Stimulated activated CD8-positive, alpha-beta memory T cell treated with anti-CD3 and anti-CD28 coated beads, Interleukin-4, amount 100 ng/mL, for 48 hours (primary cell): ENCODE measurements at regions not wholly inside any gene's neighbourhood (a gene's known extent, or its start where the extent isn't known, plus 50 kb on each side); places are given as distances from the start of the nearest gene placed in this dataset.
"Not testable (repeated sequence)": the region's sequence is repeated elsewhere in the genome, so short reads cannot be mapped to it uniquely, and the experiment has no call there.

ENCODE experiments used
- DNase-seq: peaks from one replicate; pipeline ENCODE4 v3.0.0-alpha.2; 2020

- DNase-seq, result not testable (repeated sequence)
These were observed 246.7 kb upstream of the TP53TG3C start for GRCh38 chr16:32947336-32947735.

DNA sequence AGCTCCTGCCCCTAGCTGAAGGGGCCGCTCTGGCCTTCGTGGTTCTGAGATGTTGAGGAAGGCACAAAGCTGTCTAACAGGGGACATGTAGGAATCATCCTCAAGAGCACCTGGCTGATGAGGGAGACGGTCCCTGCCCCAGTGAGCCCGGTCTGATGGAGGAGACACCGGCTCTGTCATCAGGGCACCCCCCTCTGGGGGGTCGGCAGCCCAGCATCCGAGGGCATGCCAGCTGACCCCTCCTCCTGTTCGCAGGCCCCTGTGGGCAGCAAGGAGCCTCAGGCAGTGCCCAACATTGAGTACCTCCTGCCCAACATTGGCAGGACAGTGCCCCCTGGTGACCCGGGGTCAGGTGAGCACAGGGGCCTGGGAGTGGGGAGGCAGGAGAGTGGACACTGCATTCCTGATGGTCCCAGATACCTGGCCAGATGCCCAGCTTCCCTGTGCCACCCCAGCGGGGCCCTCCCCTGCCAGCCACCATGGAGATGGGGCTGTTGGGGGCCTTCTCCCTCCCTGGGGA, 247.9 kb upstream of the TP53TG3C start:
- not testable (repeated sequence) for DNase-seq

DNA sequence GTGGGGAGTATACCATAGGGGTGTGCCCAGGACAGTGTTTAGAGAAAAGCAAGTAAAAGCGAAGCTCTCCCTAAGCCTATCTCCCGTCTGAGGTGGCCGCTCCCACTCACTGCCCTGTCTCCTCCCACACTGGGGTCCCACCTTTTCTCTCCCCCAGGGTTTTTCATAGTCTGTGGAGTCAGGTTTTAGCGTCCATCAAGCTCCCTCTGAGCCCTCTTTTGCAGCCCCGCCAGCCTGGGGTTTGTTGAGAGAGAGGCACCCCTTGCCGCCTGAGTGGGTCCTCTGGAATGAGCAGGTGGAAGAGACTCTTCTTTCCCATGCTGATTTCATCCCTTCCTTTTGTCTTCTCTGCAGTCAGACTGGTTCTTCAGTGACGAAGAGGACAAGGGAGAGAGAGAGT, 248.7 kb upstream of the TP53TG3C start:
- not testable (repeated sequence) for DNase-seq

- DNase-seq, result not testable (repeated sequence)
These were observed 254.2 kb upstream of the TP53TG3C start for GRCh38 chr16:32939845-32940244.

DNA sequence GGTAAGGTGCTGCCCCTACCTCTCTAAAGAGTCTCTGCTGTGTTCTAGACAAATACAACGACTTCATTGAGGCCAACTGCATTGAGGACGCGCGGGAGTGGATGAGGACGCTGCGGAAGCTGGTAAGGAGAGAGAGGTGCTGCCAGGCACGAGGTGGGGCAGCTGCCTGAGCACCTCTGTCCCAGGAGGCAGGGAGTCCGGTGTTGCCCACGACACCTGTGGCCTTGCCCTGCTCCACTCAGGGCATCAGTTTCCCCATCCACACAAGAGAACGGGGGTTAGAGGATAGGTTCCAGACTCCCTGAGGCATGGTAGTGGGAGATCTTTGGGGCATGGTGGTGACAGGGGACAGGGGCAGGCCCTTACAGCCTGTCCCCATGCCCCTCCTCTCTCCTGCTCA, 256.1 kb upstream of the TP53TG3C start:
- DNase-seq, result not testable (repeated sequence)

DNA sequence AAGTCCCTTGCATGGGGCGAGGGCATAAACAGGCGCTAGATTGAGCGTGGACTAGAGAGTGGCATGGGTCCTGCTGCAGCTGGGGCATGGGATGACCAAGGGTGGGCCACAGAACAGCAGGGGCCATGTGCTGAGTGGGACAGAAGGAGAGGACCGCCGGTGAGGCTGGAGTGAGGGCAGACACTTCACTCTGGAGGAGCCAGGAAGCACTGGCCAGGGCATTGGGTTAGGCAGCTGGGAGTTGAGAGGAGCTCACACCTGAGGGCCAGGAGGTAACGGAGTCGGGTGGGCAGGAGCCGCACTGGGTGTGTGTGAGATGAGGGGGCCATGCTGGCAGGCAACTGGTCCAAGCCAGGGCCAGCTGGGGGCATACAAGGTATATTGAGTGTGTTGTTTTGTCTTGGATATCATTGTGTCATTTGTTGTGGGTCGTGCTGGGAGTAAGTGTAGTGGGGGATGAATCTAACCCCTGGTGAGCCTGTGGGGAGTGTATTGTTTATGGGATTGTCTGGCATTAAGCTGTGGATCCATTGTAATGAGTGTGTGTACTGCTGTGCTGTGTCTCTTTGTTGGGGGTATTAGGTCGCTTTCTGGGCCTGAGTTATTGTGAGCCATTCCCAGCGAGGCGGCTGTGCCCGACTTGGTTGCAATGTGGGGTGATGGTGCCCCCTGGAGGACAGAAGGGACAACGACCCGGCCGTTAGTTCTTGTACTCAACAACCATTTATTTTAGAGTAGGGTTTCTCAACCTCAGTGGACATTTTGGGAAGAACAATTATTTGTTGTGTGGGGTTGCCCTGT, 256.5 kb upstream of the TP53TG3 start:
- DNase-seq, result peak; percentile 41

GRCh38 chr16:32925192-32925591, 249.2 kb upstream of the TP53TG3 start:
- not testable (repeated sequence) for DNase-seq

DNA sequence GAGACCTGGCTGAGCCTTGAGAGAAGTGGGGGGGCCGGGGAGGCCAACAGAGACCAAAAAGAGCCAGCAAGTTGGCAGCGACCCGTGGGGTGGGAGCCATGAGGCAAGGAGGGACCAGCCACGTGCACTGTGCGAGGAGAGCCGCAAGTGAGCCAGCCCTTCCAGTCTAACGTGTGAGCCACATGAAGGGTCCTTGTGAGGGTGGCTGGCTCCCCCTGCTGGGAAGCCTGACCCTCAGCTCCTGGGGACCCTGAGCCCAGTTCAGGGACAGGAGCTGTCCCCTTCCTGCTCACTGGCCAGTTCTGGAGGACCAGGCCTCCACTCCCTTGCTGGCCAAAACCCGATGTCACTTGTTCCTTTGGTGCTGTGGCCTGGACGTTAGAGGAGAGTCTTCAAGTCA, 246.6 kb upstream of the TP53TG3 start:
- not testable (repeated sequence) for DNase-seq

- not testable (repeated sequence) for DNase-seq
These were observed 239.4 kb upstream of the TP53TG3 start for GRCh38 chr16:32915346-32915745.

- peak; percentile 82 for DNase-seq
These were observed 221.8 kb upstream of the TP53TG3 start for GRCh38 chr16:32897782-32898181.

- DNase-seq, result not testable (repeated sequence)
These were observed 209.4 kb upstream of the TP53TG3 start for GRCh38 chr16:32885392-32885791.

DNA sequence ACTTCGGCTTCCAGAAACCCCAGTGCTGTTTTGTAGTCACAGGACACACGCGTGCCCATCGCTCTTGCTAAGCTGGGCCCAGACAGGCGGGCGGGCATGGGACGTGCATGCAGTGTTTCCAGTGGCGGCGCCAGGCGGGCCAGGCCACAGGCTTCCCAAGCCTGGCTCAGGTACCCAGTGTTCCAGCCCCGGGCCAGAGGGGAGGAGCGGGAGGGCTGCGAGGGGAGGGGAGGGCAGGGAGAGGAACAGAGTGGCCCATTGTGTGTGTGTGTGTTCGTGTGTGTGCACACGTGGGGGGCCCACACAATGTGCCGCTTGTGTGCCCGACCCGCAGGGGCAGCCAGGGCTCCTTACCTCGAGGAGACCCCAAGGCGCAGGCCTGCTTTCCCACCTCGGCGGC, 208.6 kb upstream of the TP53TG3 start:
- DNase-seq, result not testable (repeated sequence)

DNA sequence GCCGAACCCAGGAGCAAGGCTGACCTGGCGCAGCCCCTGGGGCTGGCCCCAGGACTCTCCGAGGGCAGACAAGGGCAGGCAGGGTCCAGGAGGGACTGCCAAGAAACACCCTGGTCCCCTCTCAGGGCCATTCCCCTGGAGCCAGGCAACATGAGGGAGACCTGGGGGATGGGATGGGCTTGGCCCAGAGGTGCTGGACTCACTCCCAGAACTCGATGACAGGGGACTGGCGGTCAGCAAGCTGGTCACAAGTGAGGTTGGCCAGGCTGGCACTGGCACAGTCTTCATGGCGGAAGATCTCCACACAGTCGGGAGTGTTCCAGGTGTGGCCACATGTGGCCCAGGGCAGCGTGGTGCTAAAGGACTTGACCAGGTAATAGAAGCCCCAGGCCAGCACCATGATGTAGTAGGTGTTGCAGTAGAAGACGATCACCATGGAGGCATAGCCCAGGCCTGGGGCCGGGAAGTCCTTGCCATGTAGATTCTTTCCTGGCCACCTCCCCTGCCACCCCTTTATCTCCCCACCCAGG, 206.4 kb upstream of the TP53TG3 start:
- DNase-seq, result not testable (repeated sequence)

- not testable (repeated sequence) for DNase-seq
These were observed 205.7 kb upstream of the TP53TG3 start for GRCh38 chr16:32881631-32882030.

GRCh38 chr16:32880009-32880408, 204.0 kb upstream of the TP53TG3 start:
- DNase-seq, result not testable (repeated sequence)

DNA sequence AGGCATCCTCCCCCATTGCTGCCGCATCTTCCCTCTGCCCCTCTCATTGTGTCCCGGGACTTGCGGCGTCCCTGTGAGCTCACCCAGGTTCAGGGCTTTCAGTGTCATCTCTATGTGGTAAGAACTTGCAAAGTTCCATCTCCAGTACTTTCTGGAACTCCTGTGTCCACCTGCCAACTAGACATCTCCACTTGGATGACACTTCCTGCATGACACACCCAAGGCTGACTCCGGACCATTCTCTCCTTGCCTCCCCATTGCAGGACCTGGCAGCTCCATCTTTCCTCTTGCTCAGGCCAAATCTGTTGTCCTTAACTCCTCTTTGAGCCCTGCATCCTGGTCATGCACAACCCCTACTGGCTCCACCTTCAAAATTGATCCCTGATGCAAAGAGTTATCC, 200.8 kb upstream of the TP53TG3 start:
- not testable (repeated sequence) for DNase-seq

DNA sequence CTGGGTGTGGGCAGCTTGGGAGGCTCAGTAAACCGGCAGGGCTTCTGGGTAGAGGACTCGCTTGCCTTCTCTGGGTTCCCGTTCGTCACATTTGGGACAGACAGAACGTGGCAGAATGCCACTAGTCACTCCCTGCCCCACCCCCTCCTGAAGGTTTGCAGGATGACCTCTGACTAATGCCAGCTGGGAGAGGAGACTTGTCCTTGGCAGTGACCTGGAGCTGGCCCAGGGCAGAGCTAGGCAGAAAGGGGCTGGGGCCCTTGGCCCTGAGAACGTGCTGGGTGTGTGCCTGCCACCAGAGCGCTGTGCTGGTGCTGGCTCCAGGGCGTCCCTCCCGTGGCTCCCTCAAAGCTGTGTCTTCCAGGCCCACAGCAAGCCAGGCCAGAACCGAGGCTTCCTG, 197.8 kb upstream of the TP53TG3 start:
- not testable (repeated sequence) for DNase-seq

- not testable (repeated sequence) for DNase-seq
These were observed 197.2 kb upstream of the TP53TG3 start for GRCh38 chr16:32873120-32873519.

GRCh38 chr16:32870628-32871027, 194.7 kb upstream of the TP53TG3 start:
- DNase-seq, result not testable (repeated sequence)

GRCh38 chr16:32868334-32868733, 192.4 kb upstream of the TP53TG3 start:
- not testable (repeated sequence) for DNase-seq

GRCh38 chr16:32865284-32865683, 189.3 kb upstream of the TP53TG3 start:
- DNase-seq, result not testable (repeated sequence)

DNA sequence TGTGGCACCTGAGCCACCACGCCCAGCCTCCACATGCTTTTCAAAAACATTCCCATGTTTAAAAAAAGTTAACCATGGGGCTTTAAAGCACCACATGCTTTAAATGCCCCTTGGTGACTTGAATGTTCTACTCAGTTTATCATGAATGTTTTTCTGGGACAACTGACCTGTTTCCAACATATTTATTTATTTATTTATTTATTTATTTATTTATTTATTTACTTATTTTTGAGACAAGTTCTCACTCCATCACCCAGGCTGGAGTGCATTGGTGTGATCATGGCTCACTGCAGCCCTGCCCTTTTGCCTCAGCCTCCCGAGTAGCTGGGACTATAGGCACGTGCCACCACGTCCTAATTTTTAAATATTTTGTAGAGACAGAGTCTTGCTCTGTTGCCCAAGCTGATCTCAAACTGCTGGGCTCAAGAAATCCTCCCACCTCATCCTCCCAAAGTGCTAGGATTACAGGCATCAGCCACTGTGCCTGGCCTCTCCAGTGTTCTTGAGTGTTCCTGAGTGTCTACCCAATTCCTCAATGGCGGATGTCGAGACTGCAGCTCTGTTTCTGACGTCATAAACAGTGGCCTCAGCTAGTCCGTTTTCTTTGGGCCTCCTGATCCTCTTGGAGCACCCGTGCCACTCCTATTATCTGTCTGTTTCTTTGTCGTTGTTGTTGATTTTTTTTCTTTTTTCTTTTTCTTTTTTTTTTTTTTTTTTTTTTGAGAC, 185.7 kb upstream of the TP53TG3 start:
- DNase-seq, result not testable (repeated sequence)

DNA sequence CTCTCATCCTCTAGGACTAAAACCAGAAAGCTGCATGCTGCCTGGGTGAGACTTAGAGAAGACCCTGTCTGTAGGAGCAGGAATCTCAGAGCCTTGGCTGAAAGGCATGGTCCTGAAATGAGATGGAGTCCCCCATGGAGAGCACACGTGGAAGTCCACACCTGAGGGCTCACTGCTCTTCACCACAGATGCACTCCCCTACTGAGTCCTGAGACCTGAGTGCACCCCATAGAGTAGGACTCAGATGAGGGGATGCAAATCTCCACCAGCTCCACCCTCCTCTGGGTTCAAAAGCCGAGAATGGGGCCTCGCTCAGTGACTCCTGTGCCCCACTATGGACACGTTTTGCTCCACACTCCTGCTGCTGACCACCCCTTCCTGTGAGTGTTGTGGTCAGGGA, 171.4 kb upstream of the TP53TG3 start:
- not testable (repeated sequence) for DNase-seq
